ENCODE measurements at regions not wholly inside any gene's neighbourhood (a gene's known extent, or its start where the extent isn't known, plus 50 kb on each side); places are given as distances from the start of the nearest gene placed in this dataset.

DNA sequence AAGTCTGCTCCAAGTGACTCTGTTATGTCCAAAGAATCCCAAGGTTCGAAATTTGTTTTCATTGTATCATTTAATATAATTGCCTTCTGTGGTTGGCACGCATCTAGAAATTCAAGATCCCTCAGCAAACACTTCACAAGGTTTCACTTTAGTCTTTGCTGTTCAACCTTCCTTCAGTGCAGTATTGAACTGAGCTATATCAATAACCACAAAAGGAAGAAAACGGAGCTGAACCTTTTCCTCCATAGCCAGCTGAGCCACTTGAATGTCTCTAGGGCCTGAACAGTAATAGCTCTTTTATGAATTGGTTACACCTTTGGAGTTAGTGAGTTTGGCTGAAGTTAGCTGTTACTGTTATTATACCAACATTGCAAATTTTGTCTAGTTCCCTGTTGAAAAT lies 357.7 kb upstream of the HNRNPA3 start (continued):
- no peak for TF ChIP-seq THAP9 (CRISPR knock-in tag; IDR thresholded peaks at IDR 0.05; ENCODE audit: borderline replicate concordance)

DNA sequence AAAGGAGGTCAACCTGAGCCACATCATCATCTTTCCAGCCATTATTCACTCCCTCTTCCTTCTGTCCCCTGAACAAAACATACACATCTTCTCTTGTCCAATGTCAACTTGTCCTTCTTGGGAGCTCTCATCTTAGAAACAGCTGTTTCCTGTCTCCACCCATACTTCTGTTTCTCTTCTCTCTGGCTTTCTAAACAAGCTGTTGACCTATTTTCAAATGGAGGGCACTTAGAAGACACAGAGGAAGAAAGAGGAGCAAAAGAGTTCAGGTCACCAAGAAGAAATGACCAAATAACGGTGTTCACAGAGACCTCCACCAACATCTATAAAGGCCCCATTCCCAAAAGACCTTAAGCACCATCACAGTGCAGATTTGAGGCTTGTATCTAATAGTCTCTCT lies 355.9 kb upstream of the HNRNPA3 start:
- Histone ChIP-seq H3K9ac (ENCODE audit: insufficient read depth, low read depth, low read length) (no peak overlapping the region), H3K27me3 (ENCODE audit: control insufficient read depth in 1 of 2, insufficient read depth in 2 of 2, low read length in 2 of 2) (peaks cover 0 to 3% of the 10 kb centered on the region in 2 experiments; a peak in 3 of 5 replicates), H3K79me2 (ENCODE audit: insufficient read depth, low read length) (no peaks in the 10 kb centered on the region), H3K27ac (ENCODE audit: extremely low read length, insufficient read depth, low read length) (no peak overlapping the region), H4K20me1 (ENCODE audit: insufficient read depth, low read length) (no peaks in the 10 kb centered on the region), H3K4me3 (replicated peaks in 1 of 3; ENCODE audit: insufficient read depth in 1 of 3, low read depth in 2 of 3, low read length in 3 of 3) (no peak overlapping the region), H3K9me3 (ENCODE audit: low read length) (no peaks in the 10 kb centered on the region), H3K4me1 (ENCODE audit: insufficient read depth, low read length) (no peaks in the 10 kb centered on the region), H2AFZ (ENCODE audit: low read length) (no peak overlapping the region), H3K4me2 (ENCODE audit: low read depth, low read length) (no peak overlapping the region), H3K36me3 (replicated peaks in 1 of 2; ENCODE audit: control insufficient read depth in 1 of 2, insufficient read depth in 2 of 2, low read length in 2 of 2) (no peaks in the 10 kb centered on the region)
- in situ Hi-C loops (cut with HindIII; ENCODE audit: extremely low pct_ligation_motif_present, low pct_unique_long_range_greater_than_20kb) = no loop called here
- ATAC-seq (no peak), FAIRE-seq (no peak), DNase-seq (ENCODE audit: low spot score) (no peak)
- BruUV-seq (replicated peaks) = no TSS peak
- WGBS (ENCODE audit: low lambda C conversion rate) = 4% methylated on average over 1 of the region's 1 CpG
- TF ChIP-seq GABPA (IDR thresholded peaks at IDR 0.05; ENCODE audit: low read depth, low read length) (no peak), GABPA (CRISPR knock-in tag; IDR thresholded peaks at IDR 0.05; ENCODE audit: low read depth) (no peak)
- CTCF ChIA-PET (ENCODE audit: low intra/inter-chr PET ratio, low total read pairs) = no interaction called here
- POLR2A ChIA-PET = no interaction called here
- intact Hi-C loops (cut with micrococcal nuclease; ENCODE audit: unreplicated experiment) = no loop called here

DNA sequence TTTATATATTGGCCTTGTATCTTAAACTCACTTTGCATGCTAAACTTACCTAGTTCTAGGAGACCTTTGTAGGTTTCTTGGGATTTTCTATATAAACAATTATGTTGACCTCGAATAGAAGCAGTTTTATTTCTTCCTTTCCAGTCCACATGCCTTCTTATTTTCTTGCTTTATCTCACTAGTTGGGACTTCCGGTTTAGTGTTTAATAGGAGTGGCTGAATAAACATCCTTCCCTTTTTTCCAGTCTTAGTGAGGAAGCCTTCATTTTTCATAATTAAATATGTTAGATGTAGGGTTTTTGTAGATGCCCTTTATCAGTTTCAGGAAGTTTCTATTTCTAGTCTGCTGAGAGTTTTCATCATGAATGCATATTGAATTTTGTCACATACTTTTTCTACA lies 347.3 kb upstream of the HNRNPA3 start:
- Histone ChIP-seq H3K4me2 (ENCODE audit: low read depth, low read length) (no peak overlapping the region), H3K4me3 (replicated peaks in 1 of 3; ENCODE audit: insufficient read depth in 1 of 3, low read depth in 2 of 3, low read length in 3 of 3) (no peak overlapping the region), H3K79me2 (ENCODE audit: insufficient read depth, low read length) (no peaks in the 10 kb centered on the region), H3K36me3 (replicated peaks in 1 of 2; ENCODE audit: control insufficient read depth in 1 of 2, insufficient read depth in 2 of 2, low read length in 2 of 2) (no peaks in the 10 kb centered on the region), H3K4me1 (ENCODE audit: insufficient read depth, low read length) (no peaks in the 10 kb centered on the region), H4K20me1 (ENCODE audit: insufficient read depth, low read length) (no peaks in the 10 kb centered on the region), H3K9me3 (ENCODE audit: low read length) (no peaks in the 10 kb centered on the region), H3K9ac (ENCODE audit: insufficient read depth, low read depth, low read length) (no peak overlapping the region), H3K27ac (ENCODE audit: extremely low read length, insufficient read depth, low read length) (no peak overlapping the region), H3K27me3 (ENCODE audit: control insufficient read depth in 1 of 2, insufficient read depth in 2 of 2, low read length in 2 of 2) (peaks cover 0 to 4% of the 10 kb centered on the region in 2 experiments; a peak in 3 of 5 replicates), H2AFZ (ENCODE audit: low read length) (no peak overlapping the region)
- ATAC-seq = no peak
- TF ChIP-seq ZNF883 (CRISPR knock-in tag; IDR thresholded peaks at IDR 0.05; ENCODE audit: not compliant biosample characterization) = no peak
- TF ChIP-seq, protein P1, sequence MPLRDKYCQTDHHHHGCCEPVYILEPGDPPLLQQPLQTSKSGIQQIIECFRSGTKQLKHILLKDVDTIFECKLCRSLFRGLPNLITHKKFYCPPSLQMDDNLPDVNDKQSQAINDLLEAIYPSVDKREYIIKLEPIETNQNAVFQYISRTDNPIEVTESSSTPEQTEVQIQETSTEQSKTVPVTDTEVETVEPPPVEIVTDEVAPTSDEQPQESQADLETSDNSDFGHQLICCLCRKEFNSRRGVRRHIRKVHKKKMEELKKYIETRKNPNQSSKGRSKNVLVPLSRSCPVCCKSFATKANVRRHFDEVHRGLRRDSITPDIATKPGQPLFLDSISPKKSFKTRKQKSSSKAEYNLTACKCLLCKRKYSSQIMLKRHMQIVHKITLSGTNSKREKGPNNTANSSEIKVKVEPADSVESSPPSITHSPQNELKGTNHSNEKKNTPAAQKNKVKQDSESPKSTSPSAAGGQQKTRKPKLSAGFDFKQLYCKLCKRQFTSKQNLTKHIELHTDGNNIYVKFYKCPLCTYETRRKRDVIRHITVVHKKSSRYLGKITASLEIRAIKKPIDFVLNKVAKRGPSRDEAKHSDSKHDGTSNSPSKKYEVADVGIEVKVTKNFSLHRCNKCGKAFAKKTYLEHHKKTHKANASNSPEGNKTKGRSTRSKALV (CRISPR knock-in tag; IDR thresholded peaks at IDR 0.05) = no peak
- ChIA-PET CTCF (ENCODE audit: low intra/inter-chr PET ratio, low total read pairs) (no interaction called here), POLR2A (no interaction called here)
- in situ Hi-C loops (cut with HindIII; ENCODE audit: extremely low pct_ligation_motif_present, low pct_unique_long_range_greater_than_20kb) = no loop called here
- DNase-seq (ENCODE audit: low spot score) = no peak
- intact Hi-C loops (cut with micrococcal nuclease; ENCODE audit: unreplicated experiment) = no loop called here
- BruUV-seq (replicated peaks) = no TSS peak
- FAIRE-seq = no peak
- WGBS (ENCODE audit: low lambda C conversion rate) = under 1% methylated on average over 2 of the region's 2 CpGs

Data from HepG2 (cell line).